Tibial artery (tissue), 4 donors: ENCODE measurements at regions not wholly inside any gene's neighbourhood (a gene's known extent, or its start where the extent isn't known, plus 50 kb on each side); places are given as distances from the start of the nearest gene placed in this dataset.
"Not testable (repeated sequence)": the region's sequence is repeated elsewhere in the genome, so short reads cannot be mapped to it uniquely, and the experiment has no call there.

ENCODE experiments used
- DNase-seq, 2 donors: peaks; one replicate each; pipeline ENCODE4 v3.0.0-alpha.2; 2019
- H3K27ac ChIP-seq, 2 donors: fragments of 200-600 bp; sonication (generic) in 1 of 2; 1 replicate in 1 of 2; 2 replicates in 1 of 2; pipeline ENCODE4 v1.5.1; 2018 to 2019; ENCODE audit warnings: mild to moderate bottlenecking in 1 of 2
- H3K27me3 ChIP-seq, 2 donors: fragments of 200-600 bp; sonication (generic) in 1 of 2; one replicate each; pipeline versions ENCODE4 v1.5.1 to v1.6.0; 2016 to 2019
- H3K36me3 ChIP-seq, 3 donors: fragments of 200-600 bp; sonication (generic) in 2 of 3; one replicate each; pipeline ENCODE4 v1.5.1; 2016 to 2019; ENCODE audit warnings: mild to moderate bottlenecking in 2 of 3
- H3K4me1 ChIP-seq, 4 donors: fragments of 200-600 bp; sonication (generic) in 2 of 4; 1 replicate in 3 of 4; 2 replicates in 1 of 4; pipeline ENCODE4 v1.5.1; 2016 to 2019
- H3K4me3 ChIP-seq, 2 donors: fragments of 200-600 bp; sonication (generic) in 1 of 2; 1 replicate in 1 of 2; 2 replicates in 1 of 2; pipeline ENCODE4 v1.5.1; 2018 to 2019; ENCODE audit warnings: mild to moderate bottlenecking in 2 of 2
- H3K9me3 ChIP-seq, 3 donors: fragments of 200-600 bp; sonication (generic) in 1 of 3; one replicate each; pipeline ENCODE4 v1.5.1; 2016 to 2019
- intact Hi-C: fragments of 100-400 bp; cut with DNase I; formaldehyde crosslinking; loops from one replicate; pipeline ENCODE4 v1.15.0; 2023; ENCODE audit warnings: low total_unique reads

- intact Hi-C loops, H3K9me3 ChIP-seq, H3K27ac ChIP-seq, H3K36me3 ChIP-seq, DNase-seq, H3K27me3 ChIP-seq, H3K4me1 ChIP-seq, H3K4me3 ChIP-seq: not testable (repeated sequence)
Observed at GRCh38 chr21:6500681-6501080, 4020.7 kb upstream of the TPTE start.

- DNase-seq, H3K36me3 ChIP-seq: not testable (repeated sequence)
Observed at GRCh38 chr21:6506167-6506894, 4015.1 kb upstream of the TPTE start.

GRCh38 chr21:6507632-6508031 is 4013.8 kb upstream of the TPTE start:
- DNase-seq, result not testable (repeated sequence)

More at GRCh38 chr21:6506167-6506894, 4015.1 kb upstream of the TPTE start:
- intact Hi-C loops, H3K27ac ChIP-seq, H3K9me3 ChIP-seq, H3K4me1 ChIP-seq, H3K27me3 ChIP-seq, H3K4me3 ChIP-seq: not testable (repeated sequence)

GRCh38 chr21:6521777-6522176 is 3999.6 kb upstream of the TPTE start:
- H3K36me3 ChIP-seq, intact Hi-C loops: not testable (repeated sequence)

More at GRCh38 chr21:6507632-6508031, 4013.8 kb upstream of the TPTE start:
- H3K27ac ChIP-seq, H3K4me3 ChIP-seq, H3K9me3 ChIP-seq, H3K27me3 ChIP-seq, H3K36me3 ChIP-seq, intact Hi-C loops, H3K4me1 ChIP-seq: not testable (repeated sequence)

DNA sequence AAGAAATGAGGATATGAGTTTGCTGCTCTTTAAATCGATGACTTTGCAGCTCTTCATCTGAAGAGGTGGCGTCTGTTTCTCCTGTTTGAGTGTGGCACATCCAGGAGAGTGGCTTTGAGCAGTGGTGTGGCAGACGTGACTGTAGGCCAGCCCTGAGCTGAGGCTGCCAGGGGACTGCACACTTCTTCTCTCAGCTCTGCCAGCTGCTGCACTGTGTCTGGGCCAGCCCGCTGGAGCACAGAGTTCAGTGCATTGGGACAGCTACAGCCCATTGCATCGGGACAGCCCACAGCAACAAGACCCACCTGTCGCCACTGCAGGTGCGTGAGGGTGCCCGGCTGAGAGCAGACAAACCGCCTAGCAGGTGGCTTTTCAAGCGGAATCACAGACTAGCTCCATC is 3995.2 kb upstream of the TPTE start:
- H3K9me3 ChIP-seq, H3K36me3 ChIP-seq, H3K27ac ChIP-seq, intact Hi-C loops, H3K4me3 ChIP-seq, H3K27me3 ChIP-seq, DNase-seq, H3K4me1 ChIP-seq: not testable (repeated sequence)

More at GRCh38 chr21:6521777-6522176, 3999.6 kb upstream of the TPTE start:
- DNase-seq, H3K4me1 ChIP-seq, H3K27ac ChIP-seq, H3K27me3 ChIP-seq, H3K9me3 ChIP-seq, H3K4me3 ChIP-seq: not testable (repeated sequence)

DNA sequence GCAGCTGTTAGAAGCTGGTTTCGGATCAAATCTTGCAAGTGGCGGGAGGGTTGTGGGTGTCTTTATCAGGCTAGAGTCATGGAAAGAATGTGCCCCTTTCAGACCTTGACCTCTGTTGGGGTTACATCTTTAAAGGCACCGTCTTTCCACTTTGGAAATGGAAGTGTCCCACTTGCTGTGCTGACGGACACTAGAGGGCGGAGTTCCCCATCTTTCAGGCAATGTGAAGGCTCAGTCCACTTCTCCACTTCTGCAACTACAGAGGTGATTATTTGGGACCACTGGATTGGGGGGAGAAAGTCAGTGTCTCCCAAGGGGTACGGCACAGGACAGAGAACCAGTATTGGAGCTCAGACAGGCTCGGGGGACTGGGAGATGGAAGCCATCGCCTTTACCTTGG is 3990.7 kb upstream of the TPTE start:
- DNase-seq, intact Hi-C loops, H3K36me3 ChIP-seq, H3K27me3 ChIP-seq, H3K9me3 ChIP-seq, H3K27ac ChIP-seq, H3K4me1 ChIP-seq, H3K4me3 ChIP-seq: not testable (repeated sequence)

DNA sequence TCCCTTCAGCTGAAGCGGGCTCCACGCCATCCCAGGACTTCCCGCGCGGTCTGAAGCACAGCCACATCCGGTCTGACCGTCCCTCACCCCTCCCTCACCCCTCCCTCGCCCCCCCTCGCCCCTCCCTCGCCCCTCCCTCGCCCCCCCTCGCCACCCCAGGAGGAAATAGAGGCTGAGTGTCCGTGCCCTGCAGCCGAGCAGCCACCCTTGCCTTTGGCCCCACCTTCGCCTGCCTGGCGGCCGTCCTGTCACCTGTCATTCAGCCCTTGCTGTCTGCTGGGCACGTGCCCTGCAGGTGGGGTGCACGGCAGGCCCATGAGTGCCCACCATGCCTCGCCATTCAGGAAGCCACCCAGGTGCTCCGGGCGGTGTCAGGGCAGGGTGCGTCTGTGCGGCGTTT is 3988.1 kb upstream of the TPTE start:
- H3K4me3 ChIP-seq, H3K4me1 ChIP-seq, H3K27ac ChIP-seq, H3K36me3 ChIP-seq, H3K9me3 ChIP-seq, DNase-seq, H3K27me3 ChIP-seq, intact Hi-C loops: not testable (repeated sequence)

GRCh38 chr21:6538320-6538719 is 3983.1 kb upstream of the TPTE start:
- intact Hi-C loops, DNase-seq: not testable (repeated sequence)

GRCh38 chr21:6539688-6540087 is 3981.7 kb upstream of the TPTE start:
- DNase-seq, H3K9me3 ChIP-seq, H3K4me3 ChIP-seq, H3K27me3 ChIP-seq, H3K36me3 ChIP-seq, intact Hi-C loops, H3K4me1 ChIP-seq, H3K27ac ChIP-seq: not testable (repeated sequence)

More at GRCh38 chr21:6538320-6538719, 3983.1 kb upstream of the TPTE start:
- not testable (repeated sequence) for H3K27ac ChIP-seq, H3K4me1 ChIP-seq, H3K9me3 ChIP-seq, H3K4me3 ChIP-seq, H3K36me3 ChIP-seq, H3K27me3 ChIP-seq

DNA sequence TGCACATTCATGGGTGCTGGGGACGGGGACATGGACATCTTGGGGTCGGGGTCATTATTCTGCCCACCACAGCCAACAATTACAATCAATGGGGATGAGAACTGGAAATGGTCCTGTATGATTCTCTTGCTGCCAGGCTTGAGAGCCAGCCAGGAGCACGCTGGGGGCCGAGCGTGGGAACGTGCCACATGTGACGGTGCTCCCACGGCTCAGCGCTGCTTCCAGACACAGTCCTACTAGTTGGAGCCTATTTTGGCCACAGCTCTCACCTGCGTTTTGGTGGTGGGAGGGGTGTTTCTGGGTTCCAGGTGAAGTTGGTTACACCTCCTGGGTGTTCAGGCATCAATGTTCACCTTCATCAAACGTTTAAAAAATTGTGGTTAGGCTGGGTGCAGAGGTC is 3980.3 kb upstream of the TPTE start:
- H3K4me1 ChIP-seq, H3K27me3 ChIP-seq, H3K9me3 ChIP-seq, DNase-seq, H3K4me3 ChIP-seq, H3K36me3 ChIP-seq, intact Hi-C loops, H3K27ac ChIP-seq: not testable (repeated sequence)

- H3K27me3 ChIP-seq, H3K36me3 ChIP-seq, H3K4me3 ChIP-seq, intact Hi-C loops, DNase-seq, H3K9me3 ChIP-seq, H3K27ac ChIP-seq, H3K4me1 ChIP-seq: not testable (repeated sequence)
Observed at GRCh38 chr21:6545288-6545687, 3976.1 kb upstream of the TPTE start.

GRCh38 chr21:6551045-6551444 is 3970.3 kb upstream of the TPTE start:
- H3K27me3 ChIP-seq, DNase-seq, H3K4me3 ChIP-seq, H3K27ac ChIP-seq, intact Hi-C loops, H3K4me1 ChIP-seq, H3K9me3 ChIP-seq, H3K36me3 ChIP-seq: not testable (repeated sequence)

DNA sequence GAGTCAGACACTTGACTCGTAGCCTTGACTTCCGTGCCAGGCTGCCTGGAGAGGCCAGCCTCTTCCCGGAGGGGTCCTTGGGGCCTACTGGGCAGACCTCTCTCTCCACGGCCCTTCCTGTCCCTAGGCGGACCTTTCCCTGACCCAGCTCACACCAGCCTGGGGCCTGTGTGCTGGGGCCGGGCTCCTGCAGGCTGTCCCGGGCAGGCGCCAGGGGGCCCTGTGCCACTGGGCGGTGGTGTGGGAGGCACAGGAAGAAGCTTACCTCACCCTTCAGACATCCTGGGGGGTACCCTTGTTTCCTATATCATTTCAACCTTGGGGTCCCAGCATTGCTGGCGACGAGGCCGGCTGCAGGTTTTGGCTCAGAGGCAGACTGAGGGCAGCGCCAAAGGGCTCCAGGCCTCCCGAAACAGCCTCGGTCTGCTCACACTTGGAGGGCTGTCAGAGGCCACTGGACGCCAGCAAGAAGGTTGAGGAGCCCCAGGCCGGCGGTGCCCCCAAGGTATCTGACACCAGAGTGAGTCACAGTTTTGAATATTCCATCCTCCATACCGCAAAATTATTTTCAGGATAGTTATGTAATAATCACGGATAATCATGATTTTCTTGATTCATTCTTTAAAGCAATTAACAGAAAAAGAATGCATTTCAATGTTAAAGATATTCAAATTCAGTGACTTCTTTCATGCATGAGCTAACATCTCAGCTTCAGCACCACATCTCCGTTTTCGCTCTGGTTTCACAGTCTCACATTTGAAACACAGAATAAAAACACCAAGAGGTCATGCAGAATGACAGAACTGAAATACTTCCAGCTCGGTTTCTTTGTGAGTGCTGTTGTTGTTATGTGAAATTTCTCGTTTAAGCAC is 3967.6 kb upstream of the TPTE start:
- H3K27ac ChIP-seq, intact Hi-C loops, H3K9me3 ChIP-seq, H3K4me1 ChIP-seq, H3K27me3 ChIP-seq, H3K4me3 ChIP-seq, H3K36me3 ChIP-seq, DNase-seq: not testable (repeated sequence)

DNA sequence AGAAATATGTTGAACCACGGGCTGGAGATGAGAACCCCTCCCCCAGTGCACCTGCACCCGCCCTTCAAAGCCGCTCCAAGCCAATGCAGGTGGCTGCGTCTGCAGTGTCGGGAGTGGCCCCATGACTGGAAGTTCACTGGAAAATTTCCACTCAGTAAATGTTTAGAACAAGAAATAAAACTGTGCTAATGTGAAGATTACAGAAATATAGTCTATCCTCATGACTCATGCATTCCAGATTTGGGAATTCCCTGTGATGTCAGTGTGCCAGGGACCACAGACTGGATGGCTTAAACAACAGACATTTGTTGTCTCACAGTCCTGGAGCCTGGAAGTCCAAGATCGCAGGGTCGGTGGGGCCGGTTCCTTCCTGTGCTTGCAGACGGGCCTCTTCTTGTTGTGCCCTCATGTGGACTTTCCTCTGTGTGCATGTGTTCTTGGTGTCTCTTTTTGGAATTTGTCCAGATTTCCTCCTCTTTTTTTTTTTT is 3967.0 kb upstream of the TPTE start:
- intact Hi-C loops, H3K4me1 ChIP-seq, H3K36me3 ChIP-seq, H3K27ac ChIP-seq, DNase-seq, H3K27me3 ChIP-seq, H3K9me3 ChIP-seq, H3K4me3 ChIP-seq: not testable (repeated sequence)
